HG03432 (cell line): ENCODE measurements at regions not wholly inside any gene's neighbourhood (a gene's known extent, or its start where the extent isn't known, plus 50 kb on each side); places are given as distances from the start of the nearest gene placed in this dataset.

Experiments used
- ATAC-seq: cut with Tn5 transposase; IDR thresholded peaks from one replicate; pipeline ENCODE4 v1.9.1; 2021; ENCODE audit warnings: mild to moderate bottlenecking, moderate library complexity; ENCODE audit not compliant: unreplicated experiment

- no peak for ATAC-seq
Observed at GRCh38 chr2:18156002-18156401, 277.5 kb downstream of the KCNS3 start.

- no peak for ATAC-seq
Observed at GRCh38 chr2:18154812-18155211, 276.3 kb downstream of the KCNS3 start.

- no peak for ATAC-seq
Observed at GRCh38 chr2:18154259-18154658, 275.8 kb downstream of the KCNS3 start.

- ATAC-seq, result no peak
Observed at GRCh38 chr2:18153741-18154140, 275.3 kb downstream of the KCNS3 start.

GRCh38 chr2:18151237-18151636, 272.8 kb downstream of the KCNS3 start:
- ATAC-seq, result no peak

GRCh38 chr2:18149660-18150246, 271.3 kb downstream of the KCNS3 start:
- ATAC-seq, result peak; percentile 75

GRCh38 chr2:18136881-18137475, 258.5 kb downstream of the KCNS3 start:
- no peak for ATAC-seq

- no peak for ATAC-seq
Observed at GRCh38 chr2:18133310-18133709, 254.8 kb downstream of the KCNS3 start.

- peak; percentile 50 for ATAC-seq
Observed at GRCh38 chr2:18132697-18133096, 254.2 kb downstream of the KCNS3 start.

GRCh38 chr2:18131761-18132160, 253.3 kb downstream of the KCNS3 start:
- ATAC-seq, result no peak

- ATAC-seq, result no peak
Observed at GRCh38 chr2:18129348-18129747, 250.9 kb downstream of the KCNS3 start.

- ATAC-seq, result no peak
Observed at GRCh38 chr2:18125303-18125702, 246.8 kb downstream of the KCNS3 start.

GRCh38 chr2:18124116-18124835, 245.8 kb downstream of the KCNS3 start:
- ATAC-seq, result no peak

- peak; percentile 56 for ATAC-seq
Observed at GRCh38 chr2:18123577-18123976, 245.1 kb downstream of the KCNS3 start.

- no peak for ATAC-seq
Observed at GRCh38 chr2:18123211-18123570, 244.7 kb downstream of the KCNS3 start.

- no peak for ATAC-seq
Observed at GRCh38 chr2:18122544-18123210, 244.2 kb downstream of the KCNS3 start.

- ATAC-seq, result no peak
Observed at GRCh38 chr2:18119883-18120282, 241.4 kb downstream of the KCNS3 start.

- no peak for ATAC-seq
Observed at GRCh38 chr2:18118703-18119102, 240.2 kb downstream of the KCNS3 start.

GRCh38 chr2:18117592-18117991, 239.1 kb downstream of the KCNS3 start:
- ATAC-seq, result peak; percentile 92

- ATAC-seq, result no peak
Observed at GRCh38 chr2:18110222-18110621, 231.8 kb downstream of the KCNS3 start.

GRCh38 chr2:18106841-18107240, 228.4 kb downstream of the KCNS3 start:
- peak; percentile 68 for ATAC-seq

GRCh38 chr2:18105929-18106328, 227.5 kb downstream of the KCNS3 start:
- no peak for ATAC-seq
